H1 (cell line): ENCODE measurements at regions not wholly inside any gene's neighbourhood (a gene's known extent, or its start where the extent isn't known, plus 50 kb on each side); places are given as distances from the start of the nearest gene placed in this dataset.

Experiments used
- BCL11A ChIP-seq, 2 experiments: IDR thresholded peaks; one replicate each; pipeline ENCODE4 v1.6.1; 2011; ENCODE audit warnings: low read depth in 2 of 2, low read length in 2 of 2, mild to moderate bottlenecking in 2 of 2
- CEBPB ChIP-seq: IDR thresholded peaks from 2 replicates; pipeline ENCODE4 v1.6.1; 2012; ENCODE audit warnings: low read depth, low read length
- EP300 ChIP-seq, 2 experiments: IDR thresholded peaks; 1 replicate in 1 of 2; 2 replicates in 1 of 2; pipeline ENCODE4 v1.6.1; 2011 to 2012; ENCODE audit warnings: low read depth in 2 of 2, low read length in 2 of 2, mild to moderate bottlenecking in 2 of 2, borderline replicate concordance in 1 of 2, inconsistent platforms in 1 of 2, moderate library complexity in 1 of 2
- KDM5A ChIP-seq: fragments of 200-600 bp; IDR thresholded peaks from 2 replicates; pipeline ENCODE4 v1.7.1; 2012; ENCODE audit warnings: mild to moderate bottlenecking, low read length, inconsistent platforms, mixed read lengths
- NRF1 ChIP-seq: IDR thresholded peaks from 2 replicates; pipeline ENCODE4 v1.6.1; 2011; ENCODE audit warnings: mild to moderate bottlenecking, low read depth, low read length, improper control_type of control experiment
- RAD21 ChIP-seq, 2 experiments: IDR thresholded peaks in 1 of 2; conservative IDR thresholded peaks in 1 of 2; 2 replicates each; pipeline ENCODE4 v1.6.1; 2011; ENCODE audit warnings: low read depth in 2 of 2, low read length in 2 of 2, improper control_type of control experiment in 1 of 2, inconsistent platforms in 1 of 2, mild to moderate bottlenecking in 1 of 2, moderate library complexity in 1 of 2
- SIRT6 ChIP-seq: IDR thresholded peaks from one replicate; pipeline ENCODE4 v1.7.1; 2012; ENCODE audit warnings: low read length, inconsistent platforms
- TCF12 ChIP-seq: IDR thresholded peaks from 2 replicates; pipeline ENCODE4 v1.6.1; 2011; ENCODE audit warnings: low read depth, mild to moderate bottlenecking, low read length
- USF2 ChIP-seq: IDR thresholded peaks from 2 replicates; pipeline ENCODE4 v1.6.1; 2011; ENCODE audit warnings: low read length, improper control_type of control experiment
- ZNF274 ChIP-seq: IDR thresholded peaks from 2 replicates; pipeline ENCODE4 v1.7.0; 2012; ENCODE audit warnings: low read length, borderline replicate concordance; ENCODE audit errors: extremely low read depth

GRCh38 chr20:3312940-3313682 is 74.1 kb upstream of the SLC4A11 start (continued):
- TF ChIP-seq USF2 (no peak), ZNF274 (no peak), SIRT6 (no peak), NRF1 (no peak), KDM5A (no peak), CEBPB (no peak), BCL11A (IDR thresholded peaks at IDR 0.05; ENCODE audit: low read depth in 2 of 2, low read length in 2 of 2) (no peak), RAD21 (IDR thresholded peaks at IDR 0.05 in 1 of 2, conservative IDR thresholded peaks at IDR 0.05 in 1 of 2; ENCODE audit: low read depth in 2 of 2, low read length in 2 of 2) (no peak), EP300 (IDR thresholded peaks at IDR 0.05; ENCODE audit: borderline replicate concordance in 1 of 2, low read depth in 2 of 2, low read length in 2 of 2) (no peak), TCF12 (no peak)
